Stimulated activated CD4-positive, alpha-beta T cell treated with anti-CD3 and anti-CD28 coated beads, Interleukin-12 subunit alpha, Interleukin-12 subunit beta, amount 100 ng/mL, for 48 hours (primary cell): ENCODE measurements at regions not wholly inside any gene's neighbourhood (a gene's known extent, or its start where the extent isn't known, plus 50 kb on each side); places are given as distances from the start of the nearest gene placed in this dataset.

Experiments
- DNase-seq, 3 donors: peaks; one replicate each; pipeline ENCODE4 v3.0.0-alpha.2; 2020; ENCODE audit warnings: low read depth in 2 of 3, low spot score in 1 of 3

- no peak for DNase-seq
Measured at GRCh38 chr11:29368126-29368525, 648.7 kb downstream of the KCNA4 start.

GRCh38 chr11:29364006-29364405 is 652.8 kb downstream of the KCNA4 start:
- no peak for DNase-seq

GRCh38 chr11:29361369-29361768 is 655.5 kb downstream of the KCNA4 start:
- DNase-seq: no peak

- no peak for DNase-seq
Measured at GRCh38 chr11:29353833-29354232, 663.0 kb downstream of the KCNA4 start.

- no peak for DNase-seq
Measured at GRCh38 chr11:29352273-29352795, 664.5 kb downstream of the KCNA4 start.

GRCh38 chr11:29351301-29351873 is 665.4 kb downstream of the KCNA4 start:
- no peak for DNase-seq

GRCh38 chr11:29343465-29344333 is 673.1 kb downstream of the KCNA4 start:
- peak; percentile 11 to 18 (median 15) for DNase-seq

GRCh38 chr11:29336727-29337575 is 679.9 kb downstream of the KCNA4 start:
- no peak for DNase-seq

- no peak for DNase-seq
Measured at GRCh38 chr11:29334776-29335130, 682.1 kb downstream of the KCNA4 start.

- no peak for DNase-seq
Measured at GRCh38 chr11:29333993-29334775, 682.6 kb downstream of the KCNA4 start.

- no peak for DNase-seq
Measured at GRCh38 chr11:29331451-29332010, 685.3 kb downstream of the KCNA4 start.

- DNase-seq: no peak
Measured at GRCh38 chr11:29328961-29329441, 687.8 kb downstream of the KCNA4 start.

GRCh38 chr11:29327891-29328290 is 688.9 kb downstream of the KCNA4 start:
- no peak for DNase-seq

- no peak for DNase-seq
Measured at GRCh38 chr11:29326757-29327156, 690.1 kb downstream of the KCNA4 start.

GRCh38 chr11:29324328-29324727 is 692.5 kb downstream of the KCNA4 start:
- DNase-seq: no peak

- no peak for DNase-seq
Measured at GRCh38 chr11:29321293-29322132, 695.3 kb downstream of the KCNA4 start.

- DNase-seq: no peak
Measured at GRCh38 chr11:29320196-29320595, 696.6 kb downstream of the KCNA4 start.

- no peak for DNase-seq
Measured at GRCh38 chr11:29319210-29319609, 697.6 kb downstream of the KCNA4 start.

GRCh38 chr11:29318134-29318845 is 698.5 kb downstream of the KCNA4 start:
- no peak for DNase-seq
